Hepatocyte (in vitro differentiated cells): ENCODE measurements at regions not wholly inside any gene's neighbourhood (a gene's known extent, or its start where the extent isn't known, plus 50 kb on each side); places are given as distances from the start of the nearest gene placed in this dataset.

Experiments used
- CTCF ChIP-seq: fragments of 200-600 bp; sonication (generic); IDR thresholded peaks from 2 replicates; pipeline ENCODE4 v1.5.1; 2016; ENCODE audit warnings: antibody characterized with exemption, mild to moderate bottlenecking; ENCODE audit not compliant: poor library complexity
- EZH2phosphoT487 ChIP-seq: fragments of 200-600 bp; sonication (generic); IDR thresholded peaks from one replicate; pipeline ENCODE4 v1.6.1; 2018; ENCODE audit warnings: antibody characterized with exemption, mild to moderate bottlenecking, low read depth, moderate library complexity; ENCODE audit not compliant: unreplicated experiment, severe bottlenecking

GRCh38 chr2:188204824-188205223, 86.8 kb upstream of the GULP1 start:
- no peak for TF ChIP-seq EZH2phosphoT487
- no peak for TF ChIP-seq CTCF
